ENCODE measurements at regions not wholly inside any gene's neighbourhood (a gene's known extent, or its start where the extent isn't known, plus 50 kb on each side); places are given as distances from the start of the nearest gene placed in this dataset.

GRCh38 chr2:150169237-150169629, 318.2 kb downstream of the RND3 start:
- no peaks in the 10 kb centered on the region for H3K36me3 Mint-ChIP-seq (ENCODE audit: low read depth)
- DNase-seq (no peak), ATAC-seq (ENCODE audit: poor library complexity) (no peak)
- TF ChIP-seq CTCF (IDR thresholded peaks at IDR 0.05), result no peak
- intact Hi-C loops (cut with DNase I, micrococcal nuclease), result no loop called here
- no peak overlapping the region for H3K4me3 Mint-ChIP-seq
- no peak overlapping the region for H3K27ac Mint-ChIP-seq
- Histone ChIP-seq H3K36me3 (ENCODE audit: insufficient read depth, low read length) (no peaks in the 10 kb centered on the region), H3K4me1 (ENCODE audit: insufficient read depth, low read length) (no peaks in the 10 kb centered on the region), H3K4me3 (ENCODE audit: low read length) (no peak overlapping the region), H3K27ac (ENCODE audit: low read depth in 1 of 2, low read length in 2 of 2) (no peak overlapping the region), H3K27me3 (ENCODE audit: control insufficient read depth in 1 of 2, insufficient read depth in 2 of 2, low read length in 2 of 2) (no peaks in the 10 kb centered on the region), H3K9me3 (ENCODE audit: control insufficient read depth in 1 of 2, insufficient read depth in 1 of 2, low read length in 2 of 2) (peaks cover 0 to 8% of the 10 kb centered on the region in 2 experiments)
- no peaks in the 10 kb centered on the region for H3K27me3 Mint-ChIP-seq
- no peaks in the 10 kb centered on the region for H3K4me1 Mint-ChIP-seq (ENCODE audit: low read depth)
- H3K9me3 Mint-ChIP-seq, result peaks cover 3% of the 10 kb centered on the region
- POLR2A ChIA-PET, result no interaction called here
- CTCF ChIA-PET, result no interaction called here

- no peak overlapping the region for H3K4me3 Mint-ChIP-seq
- H3K9me3 Mint-ChIP-seq, result peaks cover 3% of the 10 kb centered on the region
- ChIA-PET CTCF (no interaction called here), POLR2A (no interaction called here)
- H3K27ac Mint-ChIP-seq, result no peak overlapping the region
- Histone ChIP-seq H3K4me3 (ENCODE audit: low read length) (no peak overlapping the region), H3K36me3 (ENCODE audit: insufficient read depth, low read length) (no peaks in the 10 kb centered on the region), H3K4me1 (ENCODE audit: insufficient read depth, low read length) (no peaks in the 10 kb centered on the region), H3K9me3 (ENCODE audit: control insufficient read depth in 1 of 2, insufficient read depth in 1 of 2, low read length in 2 of 2) (peaks cover 0 to 8% of the 10 kb centered on the region in 2 experiments), H3K27ac (ENCODE audit: low read depth in 1 of 2, low read length in 2 of 2) (no peak overlapping the region), H3K27me3 (ENCODE audit: control insufficient read depth in 1 of 2, insufficient read depth in 2 of 2, low read length in 2 of 2) (no peaks in the 10 kb centered on the region)
- DNase-seq (no peak), ATAC-seq (ENCODE audit: poor library complexity) (no peak)
- H3K27me3 Mint-ChIP-seq, result no peaks in the 10 kb centered on the region
- intact Hi-C loops (cut with DNase I, micrococcal nuclease), result no loop called here
- H3K36me3 Mint-ChIP-seq (ENCODE audit: low read depth), result no peaks in the 10 kb centered on the region
- no peak for TF ChIP-seq CTCF (IDR thresholded peaks at IDR 0.05)
- no peaks in the 10 kb centered on the region for H3K4me1 Mint-ChIP-seq (ENCODE audit: low read depth)
These were observed 318.8 kb downstream of the RND3 start for GRCh38 chr2:150168595-150169236.

GRCh38 chr2:150167711-150168110, 319.8 kb downstream of the RND3 start:
- Histone ChIP-seq H3K4me1 (ENCODE audit: insufficient read depth, low read length) (no peaks in the 10 kb centered on the region), H3K36me3 (ENCODE audit: insufficient read depth, low read length) (no peaks in the 10 kb centered on the region), H3K27ac (ENCODE audit: low read depth in 1 of 2, low read length in 2 of 2) (no peak overlapping the region), H3K4me3 (ENCODE audit: low read length) (no peak overlapping the region), H3K27me3 (ENCODE audit: control insufficient read depth in 1 of 2, insufficient read depth in 2 of 2, low read length in 2 of 2) (no peaks in the 10 kb centered on the region), H3K9me3 (ENCODE audit: control insufficient read depth in 1 of 2, insufficient read depth in 1 of 2, low read length in 2 of 2) (peaks cover 0 to 8% of the 10 kb centered on the region in 2 experiments)
- intact Hi-C loops (cut with DNase I, micrococcal nuclease), result no loop called here
- no peak for ATAC-seq (ENCODE audit: poor library complexity)
- no peaks in the 10 kb centered on the region for H3K27me3 Mint-ChIP-seq
- H3K9me3 Mint-ChIP-seq, result peaks cover 3% of the 10 kb centered on the region
- no peaks in the 10 kb centered on the region for H3K4me1 Mint-ChIP-seq (ENCODE audit: low read depth)
- no peak overlapping the region for H3K27ac Mint-ChIP-seq
- no peak overlapping the region for H3K4me3 Mint-ChIP-seq
- H3K36me3 Mint-ChIP-seq (ENCODE audit: low read depth), result no peaks in the 10 kb centered on the region
- DNase-seq, result no peak
- ChIA-PET POLR2A (no interaction called here), CTCF (no interaction called here)
- no peak for TF ChIP-seq CTCF (IDR thresholded peaks at IDR 0.05)

Data from CD4-positive, alpha-beta T cell (primary cell).